Stimulated activated CD8-positive, alpha-beta memory T cell treated with anti-CD3 and anti-CD28 coated beads, Interleukin-4, amount 100 ng/mL, for 1 hour (primary cell): ENCODE measurements at regions not wholly inside any gene's neighbourhood (a gene's known extent, or its start where the extent isn't known, plus 50 kb on each side); places are given as distances from the start of the nearest gene placed in this dataset.

Source experiments
- DNase-seq, 2 donors: peaks; one replicate each; pipeline ENCODE4 v3.0.0-alpha.2; 2020; ENCODE audit warnings: low read depth in 2 of 2, low spot score in 1 of 2

GRCh38 chr5:4180703-4181102 lies 585.1 kb downstream of the IRX1 start:
- no peak for DNase-seq

- DNase-seq: no peak
Observed at GRCh38 chr5:4182144-4182543, 586.5 kb downstream of the IRX1 start.

GRCh38 chr5:4185127-4185526 lies 589.5 kb downstream of the IRX1 start:
- DNase-seq: no peak

- no peak for DNase-seq
Observed at GRCh38 chr5:4188704-4189103, 593.1 kb downstream of the IRX1 start.

GRCh38 chr5:4189317-4189716 lies 593.7 kb downstream of the IRX1 start:
- no peak for DNase-seq

- no peak for DNase-seq
Observed at GRCh38 chr5:4191041-4191440, 595.4 kb downstream of the IRX1 start.

GRCh38 chr5:4191703-4192102 lies 596.1 kb downstream of the IRX1 start:
- no peak for DNase-seq

- no peak for DNase-seq
Observed at GRCh38 chr5:4192111-4192510, 596.5 kb downstream of the IRX1 start.

GRCh38 chr5:4196744-4197143 lies 601.1 kb downstream of the IRX1 start:
- DNase-seq: no peak

- no peak for DNase-seq
Observed at GRCh38 chr5:4197151-4197550, 601.5 kb downstream of the IRX1 start.

- no peak for DNase-seq
Observed at GRCh38 chr5:4198461-4198860, 602.8 kb downstream of the IRX1 start.

GRCh38 chr5:4199049-4199841 lies 603.6 kb downstream of the IRX1 start:
- no peak for DNase-seq

GRCh38 chr5:4203146-4203545 lies 607.5 kb downstream of the IRX1 start:
- DNase-seq: no peak

GRCh38 chr5:4204276-4205141 lies 608.9 kb downstream of the IRX1 start:
- DNase-seq: no peak

- no peak for DNase-seq
Observed at GRCh38 chr5:4205398-4205797, 609.8 kb downstream of the IRX1 start.

- DNase-seq: no peak
Observed at GRCh38 chr5:4206127-4206526, 610.5 kb downstream of the IRX1 start.

- DNase-seq: no peak
Observed at GRCh38 chr5:4207486-4207885, 611.9 kb downstream of the IRX1 start.

GRCh38 chr5:4208537-4208936 lies 612.9 kb downstream of the IRX1 start:
- no peak for DNase-seq

GRCh38 chr5:4208996-4209395 lies 613.4 kb downstream of the IRX1 start:
- DNase-seq: no peak

- no peak for DNase-seq
Observed at GRCh38 chr5:4212071-4212739, 616.6 kb downstream of the IRX1 start.

GRCh38 chr5:4212981-4213819 lies 617.6 kb downstream of the IRX1 start:
- DNase-seq: no peak
